H1 (cell line): ENCODE measurements at regions not wholly inside any gene's neighbourhood (a gene's known extent, or its start where the extent isn't known, plus 50 kb on each side); places are given as distances from the start of the nearest gene placed in this dataset.
A peak's percentile ranks its signal among the peaks of the same experiment; 100 is the strongest.

Experiments used
- CTCF ChIA-PET: fragments of 300-600 bp; sonication (Branson Sonifier 250); formaldehyde crosslinking; loops from one replicate; lab custom pipeline; 2021; ENCODE audit not compliant: partially characterized antibody; lab: Charles Lee
- POLR2A ChIA-PET: fragments of 300-600 bp; sonication (Branson Sonifier 250); formaldehyde crosslinking; loops from one replicate; lab custom pipeline; 2021; ENCODE audit warnings: inconsistent platforms; ENCODE audit not compliant: partially characterized antibody; lab: Charles Lee
- DNase-seq, 2 experiments: peaks; one replicate each; pipeline versions ENCODE4 v3.0.0 to v3.0.0-alpha.2; 2010 to 2022; ENCODE audit warnings: low spot score in 2 of 2, low read depth in 1 of 2, mixed read lengths in 1 of 2
- FAIRE-seq: peaks from 2 replicates; lab custom pipeline; 2011; peaks lifted over from hg19 to GRCh38; lab: Jason Lieb, UNC
- H2AFZ ChIP-seq: 2 replicates; pipeline ENCODE4 v1.8.1; 2012; ENCODE audit warnings: low read length, inconsistent platforms
- H2AK5ac ChIP-seq: 2 replicates; pipeline ENCODE4 v1.6.1; 2013; ENCODE audit warnings: low read depth, low read length
- H2BK120ac ChIP-seq: replicated peaks from 2 replicates; pipeline ENCODE3; 2013; ENCODE audit warnings: low read depth, low read length, inconsistent platforms
- H2BK12ac ChIP-seq: 2 replicates; pipeline ENCODE4 v1.6.1; 2013; ENCODE audit warnings: low read depth, low read length
- H2BK15ac ChIP-seq: 2 replicates; pipeline ENCODE4 v1.6.1; 2013; ENCODE audit warnings: low read length
- H2BK20ac ChIP-seq: 2 replicates; pipeline ENCODE4 v1.6.1; 2013; ENCODE audit warnings: low read length
- H2BK5ac ChIP-seq: 2 replicates; pipeline ENCODE4 v1.6.1; 2013; ENCODE audit warnings: low read depth, low read length
- H3K14ac ChIP-seq: 2 replicates; pipeline ENCODE4 v1.6.1; 2013; ENCODE audit warnings: inconsistent platforms; ENCODE audit not compliant: insufficient read length
- H3K18ac ChIP-seq: 2 replicates; pipeline ENCODE4 v1.6.1; 2013; ENCODE audit warnings: low read length; ENCODE audit errors: extremely low read depth
- H3K23ac ChIP-seq: 2 replicates; pipeline ENCODE4 v1.6.1; 2013; ENCODE audit warnings: inconsistent platforms; ENCODE audit not compliant: insufficient read length
- H3K23me2 ChIP-seq: 2 replicates; pipeline ENCODE4 v1.6.1; 2013; ENCODE audit warnings: low read depth, low read length
- H3K27ac ChIP-seq: 2 replicates; pipeline ENCODE4 v1.6.1; 2011; ENCODE audit warnings: low read depth, low read length, inconsistent platforms
- H3K27me3 ChIP-seq, 4 experiments: replicated peaks in 1 of 4; 1 replicate in 1 of 4; 2 replicates in 3 of 4; pipeline versions ENCODE4 v1.6.1 to v1.8.1; 2011 to 2013; ENCODE audit warnings: low read length in 3 of 4, mild to moderate bottlenecking in 3 of 4, inconsistent platforms in 2 of 4, mixed read lengths in 2 of 4, moderate library complexity in 1 of 4; ENCODE audit not compliant: control insufficient read depth in 3 of 4, insufficient read depth in 3 of 4; ENCODE audit errors: extremely low read depth in 1 of 4
- H3K36me3 ChIP-seq, 4 experiments: 2 replicates each; pipeline versions ENCODE4 v1.6.1 to v1.8.1; 2011 to 2013; ENCODE audit warnings: mild to moderate bottlenecking in 4 of 4, low read length in 3 of 4, moderate library complexity in 2 of 4, control low read depth in 1 of 4, inconsistent platforms in 1 of 4; ENCODE audit not compliant: insufficient read depth in 4 of 4, control insufficient read depth in 2 of 4
- H3K4ac ChIP-seq: replicated peaks from 2 replicates; pipeline ENCODE3; 2013; ENCODE audit warnings: low read length, low read depth, mixed read lengths, inconsistent platforms; ENCODE audit not compliant: insufficient read length
- H3K4me1 ChIP-seq, 4 experiments: replicated peaks in 1 of 4; 1 replicate in 1 of 4; 2 replicates in 3 of 4; pipeline versions ENCODE4 v1.6.1 to v1.8.1; 2011 to 2013; ENCODE audit warnings: low read length in 3 of 4, inconsistent platforms in 2 of 4, mixed read lengths in 1 of 4; ENCODE audit not compliant: insufficient read depth in 4 of 4, control insufficient read depth in 3 of 4
- H3K4me2 ChIP-seq, 2 experiments: 2 replicates each; pipeline versions ENCODE4 v1.6.1 to v1.8.1; 2011 to 2013; ENCODE audit warnings: low read depth in 2 of 2, low read length in 2 of 2, control low read depth in 1 of 2, inconsistent platforms in 1 of 2, mild to moderate bottlenecking in 1 of 2; ENCODE audit not compliant: insufficient read depth in 1 of 2
- H3K4me3 ChIP-seq, 4 experiments: fragments of 200-600, 300-600 bp in 1 of 4; sonication (generic), shearing (Covaris generic), sonication (Bioruptor Twin) in 1 of 4; 2 replicates each; pipeline versions ENCODE4 v1.5.1 to v1.8.1; 2011 to 2016; ENCODE audit warnings: low read length in 4 of 4, low read depth in 3 of 4, control low read depth in 2 of 4, inconsistent platforms in 2 of 4, mild to moderate bottlenecking in 2 of 4, mixed read lengths in 1 of 4, moderate library complexity in 1 of 4; ENCODE audit not compliant: insufficient read depth in 2 of 4; ENCODE audit errors: extremely low read depth in 1 of 4
- H3K56ac ChIP-seq: replicated peaks from 2 replicates; pipeline ENCODE3; 2013; ENCODE audit warnings: low read depth, mild to moderate bottlenecking, mixed read lengths, low read length, inconsistent platforms; ENCODE audit not compliant: insufficient read length
- H3K79me1 ChIP-seq: 2 replicates; pipeline ENCODE4 v1.6.1; 2013; ENCODE audit warnings: low read depth, low read length, control low read depth
- H3K79me2 ChIP-seq, 2 experiments: 2 replicates each; pipeline versions ENCODE4 v1.6.1 to v1.8.1; 2012 to 2013; ENCODE audit warnings: low read length in 2 of 2, mild to moderate bottlenecking in 2 of 2, inconsistent platforms in 1 of 2; ENCODE audit not compliant: insufficient read depth in 2 of 2, control insufficient read depth in 1 of 2
- H3K9ac ChIP-seq, 4 experiments: replicated peaks in 1 of 4; 1 replicate in 1 of 4; 2 replicates in 3 of 4; pipeline versions ENCODE4 v1.6.1 to v1.8.1; 2011 to 2013; ENCODE audit warnings: low read depth in 3 of 4, low read length in 3 of 4, control low read depth in 2 of 4, mild to moderate bottlenecking in 2 of 4, moderate library complexity in 2 of 4, inconsistent platforms in 1 of 4; ENCODE audit errors: extremely low read depth in 1 of 4
- H3K9me3 ChIP-seq, 2 experiments: 2 replicates each; pipeline versions ENCODE4 v1.6.1 to v1.8.1; 2012 to 2013; ENCODE audit warnings: mild to moderate bottlenecking in 2 of 2, moderate library complexity in 2 of 2, control low read depth in 1 of 2, inconsistent platforms in 1 of 2, low read depth in 1 of 2, low read length in 1 of 2, mixed read lengths in 1 of 2; ENCODE audit not compliant: insufficient read depth in 2 of 2
- H4K20me1 ChIP-seq, 2 experiments: replicated peaks in 1 of 2; 2 replicates each; pipeline versions ENCODE3 to v1.8.1; 2011 to 2013; ENCODE audit warnings: inconsistent platforms in 2 of 2, low read length in 2 of 2, mild to moderate bottlenecking in 1 of 2; ENCODE audit not compliant: insufficient read depth in 2 of 2, control insufficient read depth in 1 of 2
- H4K5ac ChIP-seq: 2 replicates; pipeline ENCODE4 v1.6.1; 2013; ENCODE audit warnings: low read length, low read depth, mixed read lengths, inconsistent platforms; ENCODE audit not compliant: insufficient read length
- H4K8ac ChIP-seq: 2 replicates; pipeline ENCODE4 v1.8.0; 2013; ENCODE audit warnings: mild to moderate bottlenecking, moderate library complexity, low read length, inconsistent platforms; ENCODE audit not compliant: insufficient read depth; ENCODE audit errors: extremely low read depth
- H4K91ac ChIP-seq: replicated peaks from 2 replicates; pipeline ENCODE3; 2013; ENCODE audit warnings: low read length, mixed read lengths, inconsistent platforms; ENCODE audit not compliant: insufficient read length
- CTBP2 ChIP-seq: IDR thresholded peaks from 2 replicates; pipeline ENCODE4 v1.7.0; 2011; ENCODE audit warnings: borderline replicate concordance, mild to moderate bottlenecking, moderate library complexity, mixed read lengths, low read length; ENCODE audit not compliant: insufficient read depth, insufficient read length
- EP300 ChIP-seq, 2 experiments: IDR thresholded peaks; 1 replicate in 1 of 2; 2 replicates in 1 of 2; pipeline ENCODE4 v1.6.1; 2011 to 2012; ENCODE audit warnings: low read depth in 2 of 2, low read length in 2 of 2, mild to moderate bottlenecking in 2 of 2, borderline replicate concordance in 1 of 2, inconsistent platforms in 1 of 2, moderate library complexity in 1 of 2
- WGBS, 2 experiments: shearing (Covaris generic) in 1 of 2; methylation state at CpG; one replicate each; pipeline versions ENCODE4 v1.1.6 to v1.1.7; 2013 to 2015; ENCODE audit warnings: low lambda C conversion rate in 2 of 2, mixed read lengths in 2 of 2, inconsistent platforms in 1 of 2, low coverage in 1 of 2, missing lambda C conversion rate in 1 of 2; ENCODE audit not compliant: insufficient replicate concordance in 2 of 2, insufficient coverage in 1 of 2, insufficient read length in 1 of 2; ENCODE audit errors: extremely low coverage in 1 of 2, missing lambda C conversion rate in 1 of 2; 5-methylcytosine and 5-hydroxymethylcytosine counted together

- no peak overlapping the region for H4K8ac ChIP-seq
- no peaks in the 10 kb centered on the region for H3K79me1 ChIP-seq
- H2BK15ac ChIP-seq = no peak overlapping the region
- FAIRE-seq (no peak), DNase-seq (no peak)
- H2BK12ac ChIP-seq = no peak overlapping the region
- no peaks in the 10 kb centered on the region for H4K20me1 ChIP-seq
- no peak overlapping the region for H3K23ac ChIP-seq
- no peak overlapping the region for H4K91ac ChIP-seq
- H3K23me2 ChIP-seq = no peaks in the 10 kb centered on the region
- ChIA-PET CTCF (interaction anchor here (0.6 kb wide), 1 partner anchor 276 kb away, joined by 3 read pairs; no protein-coding TSS in a partner anchor), POLR2A (no interaction called here)
- no peak overlapping the region for H3K14ac ChIP-seq
- H3K4me1 ChIP-seq = peaks cover 0 to 7% (median 0%) of the 10 kb centered on the region in 4 experiments; a peak in 1 of 7 replicates
- peak overlapping the region; percentile 60; the same call in 1 of the 2 replicates for H2AFZ ChIP-seq
- no peaks in the 10 kb centered on the region for H3K79me2 ChIP-seq
- no peak overlapping the region for H3K4ac ChIP-seq
- no peaks in the 10 kb centered on the region; a peak in 1 of 7 replicates for H3K27me3 ChIP-seq
- no peaks in the 10 kb centered on the region for H3K36me3 ChIP-seq
- H3K27ac ChIP-seq = no peak overlapping the region
- no peak overlapping the region for H2BK120ac ChIP-seq
- H2BK20ac ChIP-seq = no peak overlapping the region
- H3K18ac ChIP-seq = no peak overlapping the region
- H2BK5ac ChIP-seq = no peak overlapping the region
- no peak overlapping the region for H3K9ac ChIP-seq
- no peaks in the 10 kb centered on the region for H3K9me3 ChIP-seq
- no peak overlapping the region for H4K5ac ChIP-seq
- WGBS, 2 experiments = 82% methylated on average over 12 of the region's 12 CpGs; no CpG with 5 or more reads in 1 of the 2 experiments
- H3K4me2 ChIP-seq = no peak overlapping the region
- no peak overlapping the region for H3K56ac ChIP-seq
- no peak overlapping the region for H2AK5ac ChIP-seq
- H3K4me3 ChIP-seq = no peak overlapping the region
- TF ChIP-seq EP300 (IDR thresholded peaks at IDR 0.05; ENCODE audit: borderline replicate concordance in 1 of 2, low read depth in 2 of 2, low read length in 2 of 2) (no peak), CTBP2 (no peak)
Measured at GRCh38 chr5:165885623-165886350, 2380.4 kb downstream of the MAT2B start.
